Lung (tissue), 11 donors: ENCODE measurements at regions not wholly inside any gene's neighbourhood (a gene's known extent, or its start where the extent isn't known, plus 50 kb on each side); places are given as distances from the start of the nearest gene placed in this dataset.

Experiments used
- ATAC-seq: fragments of 200-7000 bp; cut with Tn5 transposase; one replicate; pipeline ENCODE4 v1.9.1; 2020; ENCODE audit warnings: moderate number of reproducible peaks; ENCODE audit not compliant: insufficient read depth, low FRiP score
- DNase-seq, 3 donors: peaks; one replicate each; pipeline ENCODE4 v3.0.0-alpha.2; 2013 to 2017
- H3K27ac ChIP-seq, 2 donors: one replicate each; pipeline ENCODE4 v1.5.1; 2013; ENCODE audit warnings: mild to moderate bottlenecking in 2 of 2, moderate library complexity in 2 of 2, control low read depth in 1 of 2, inconsistent platforms in 1 of 2, low read depth in 1 of 2, low read length in 1 of 2
- H3K27me3 ChIP-seq, 3 donors: one replicate each; pipeline ENCODE4 v1.5.1; 2013; ENCODE audit warnings: low read length in 2 of 3; ENCODE audit not compliant: control insufficient read depth in 3 of 3, insufficient read depth in 3 of 3
- H3K36me3 ChIP-seq, 4 donors: one replicate each; pipeline ENCODE4 v1.5.1; 2013; ENCODE audit warnings: low read length in 4 of 4, mild to moderate bottlenecking in 1 of 4, moderate library complexity in 1 of 4; ENCODE audit not compliant: control insufficient read depth in 4 of 4, insufficient read depth in 4 of 4
- H3K4me1 ChIP-seq, 5 donors: one replicate each; pipeline ENCODE4 v1.5.1; 2013; ENCODE audit warnings: low read length in 5 of 5, mild to moderate bottlenecking in 2 of 5, moderate library complexity in 1 of 5; ENCODE audit not compliant: control insufficient read depth in 5 of 5, insufficient read depth in 5 of 5
- H3K4me3 ChIP-seq: one replicate; pipeline ENCODE4 v1.5.1; 2013; ENCODE audit warnings: mild to moderate bottlenecking, control low read depth, moderate library complexity
- H3K9ac ChIP-seq, 2 donors: one replicate each; pipeline ENCODE4 v1.5.1; 2013; ENCODE audit warnings: low read length in 2 of 2, control low read depth in 1 of 2; ENCODE audit not compliant: insufficient read depth in 1 of 2
- H3K9me3 ChIP-seq, 4 donors: one replicate each; pipeline ENCODE4 v1.5.1; 2013; ENCODE audit warnings: low read length in 3 of 4, mild to moderate bottlenecking in 1 of 4, moderate library complexity in 1 of 4; ENCODE audit not compliant: control insufficient read depth in 4 of 4, insufficient read depth in 3 of 4
- WGBS, 2 donors: extraction: QIAGEN DNeasy Blood & Tissue Kit; methylation state at CpG; one replicate each; pipeline ENCODE4 v1.1.7; 2013; 5-methylcytosine and 5-hydroxymethylcytosine counted together
- TF ChIP-seq, protein P1 (sequence below): IDR thresholded peaks from 2 replicates; pipeline ENCODE4 v1.5.1; 2012; ENCODE audit warnings: mild to moderate bottlenecking; ENCODE audit errors: control extremely low read depth, extremely low read depth
- donor health status: control.
- donor health status: control.
- donor health status: Bipolar disorder and iron deficiency.
- donor health status: healthy.
- donor health status: DM: yes; HTN: yes; CAD: no.

- Histone ChIP-seq H3K27ac (no peak overlapping the region), H3K4me3 (no peak overlapping the region), H3K4me1 (no peaks in the 10 kb centered on the region), H3K36me3 (no peaks in the 10 kb centered on the region), H3K9ac (no peak overlapping the region), H3K9me3 (no peaks in the 10 kb centered on the region), H3K27me3 (no peaks in the 10 kb centered on the region)
- TF ChIP-seq, protein P1, sequence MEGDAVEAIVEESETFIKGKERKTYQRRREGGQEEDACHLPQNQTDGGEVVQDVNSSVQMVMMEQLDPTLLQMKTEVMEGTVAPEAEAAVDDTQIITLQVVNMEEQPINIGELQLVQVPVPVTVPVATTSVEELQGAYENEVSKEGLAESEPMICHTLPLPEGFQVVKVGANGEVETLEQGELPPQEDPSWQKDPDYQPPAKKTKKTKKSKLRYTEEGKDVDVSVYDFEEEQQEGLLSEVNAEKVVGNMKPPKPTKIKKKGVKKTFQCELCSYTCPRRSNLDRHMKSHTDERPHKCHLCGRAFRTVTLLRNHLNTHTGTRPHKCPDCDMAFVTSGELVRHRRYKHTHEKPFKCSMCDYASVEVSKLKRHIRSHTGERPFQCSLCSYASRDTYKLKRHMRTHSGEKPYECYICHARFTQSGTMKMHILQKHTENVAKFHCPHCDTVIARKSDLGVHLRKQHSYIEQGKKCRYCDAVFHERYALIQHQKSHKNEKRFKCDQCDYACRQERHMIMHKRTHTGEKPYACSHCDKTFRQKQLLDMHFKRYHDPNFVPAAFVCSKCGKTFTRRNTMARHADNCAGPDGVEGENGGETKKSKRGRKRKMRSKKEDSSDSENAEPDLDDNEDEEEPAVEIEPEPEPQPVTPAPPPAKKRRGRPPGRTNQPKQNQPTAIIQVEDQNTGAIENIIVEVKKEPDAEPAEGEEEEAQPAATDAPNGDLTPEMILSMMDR = no peak
- ATAC-seq (no peak), DNase-seq (no peak)
- 82 to 86% methylated on average over 7 of the region's 7 CpGs for WGBS, 2 donors
These were observed 391.0 kb upstream of the PITX2 start for GRCh38 chr4:111013846-111014245.

GRCh38 chr4:111014537-111014936 is 391.7 kb upstream of the PITX2 start:
- H3K9ac ChIP-seq = no peak overlapping the region

GRCh38 chr4:111016416-111016815 is 393.5 kb upstream of the PITX2 start:
- Histone ChIP-seq H3K27ac (no peak overlapping the region), H3K27me3 (no peaks in the 10 kb centered on the region), H3K9ac (no peak overlapping the region), H3K4me3 (no peak overlapping the region), H3K4me1 (no peaks in the 10 kb centered on the region), H3K9me3 (no peaks in the 10 kb centered on the region), H3K36me3 (no peaks in the 10 kb centered on the region)
- TF ChIP-seq, protein P1 = no peak
- DNase-seq (peak in 1 of 3 donors; percentile 1), ATAC-seq (no peak)

More at GRCh38 chr4:111014537-111014936, 391.7 kb upstream of the PITX2 start:
- TF ChIP-seq, protein P1 = no peak
- Histone ChIP-seq H3K27ac (no peak overlapping the region), H3K4me3 (no peak overlapping the region), H3K9me3 (no peaks in the 10 kb centered on the region), H3K4me1 (no peaks in the 10 kb centered on the region), H3K27me3 (no peaks in the 10 kb centered on the region), H3K36me3 (no peaks in the 10 kb centered on the region)
- no peak for ATAC-seq
- WGBS, 2 donors = 86 to 94% methylated on average over 1 of the region's 1 CpG
- DNase-seq = no peak

DNA sequence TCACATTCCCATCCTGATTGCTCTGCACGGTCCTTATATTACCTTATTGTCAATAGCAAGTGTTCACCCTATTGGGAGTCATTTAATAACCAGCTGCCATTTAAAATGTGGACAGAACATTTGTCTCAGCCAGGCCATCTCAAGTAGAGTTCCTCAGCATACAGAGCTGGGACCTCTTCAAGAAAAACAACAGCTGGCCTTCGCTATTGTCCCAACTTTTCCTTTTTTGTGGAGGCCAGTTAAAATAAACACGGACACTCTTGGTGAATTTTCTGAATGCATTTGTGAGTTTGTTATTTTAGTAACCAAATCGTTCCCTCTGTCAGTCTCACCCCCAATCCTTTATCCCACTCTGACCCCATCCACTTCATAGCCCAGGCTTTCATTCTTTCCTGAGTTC is 395.3 kb upstream of the PITX2 start:
- H3K4me1 ChIP-seq = no peaks in the 10 kb centered on the region
- no peaks in the 10 kb centered on the region for H3K27me3 ChIP-seq
- H3K9ac ChIP-seq = no peak overlapping the region
- ATAC-seq = no peak
- no peaks in the 10 kb centered on the region for H3K9me3 ChIP-seq
- no peaks in the 10 kb centered on the region for H3K36me3 ChIP-seq
- 37 to 39% methylated on average over 4 of the region's 4 CpGs for WGBS, 2 donors
- no peak overlapping the region for H3K27ac ChIP-seq
- TF ChIP-seq, protein P1 = no peak
- DNase-seq = peak in 1 of 3 donors; percentile 10
- no peak overlapping the region for H3K4me3 ChIP-seq
